Ureter (tissue), 1 donor: ENCODE measurements at regions not wholly inside any gene's neighbourhood (a gene's known extent, or its start where the extent isn't known, plus 50 kb on each side); places are given as distances from the start of the nearest gene placed in this dataset.
"Not testable (repeated sequence)": the region's sequence is repeated elsewhere in the genome, so short reads cannot be mapped to it uniquely, and the experiment has no call there.

Experiments used
- DNase-seq: peaks from one replicate; pipeline ENCODE4 v3.0.0-alpha.2; 2020; ENCODE audit warnings: low spot score
- donor health status: DM: yes; HTN: yes; CAD: no.

DNA sequence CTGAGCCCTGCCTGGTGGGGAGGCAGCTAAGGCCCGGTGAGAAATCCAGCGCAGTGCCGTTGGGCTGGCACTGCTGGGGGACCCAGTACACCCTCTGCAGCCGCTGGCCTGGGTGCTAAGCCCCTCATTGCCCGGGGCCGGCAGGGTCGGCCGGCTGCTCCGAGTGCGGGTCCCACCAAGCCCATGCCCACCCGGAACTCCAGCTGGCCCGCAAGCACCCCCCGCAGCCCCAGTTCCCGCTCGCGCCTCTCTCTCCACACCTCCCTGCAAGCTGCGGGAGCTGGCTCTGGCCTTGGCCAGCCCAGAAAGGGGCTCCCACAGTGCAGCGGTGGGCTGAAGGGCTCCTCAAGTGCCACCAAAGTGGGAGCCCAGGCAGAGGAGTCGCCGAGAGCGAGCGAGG is 225.1 kb upstream of the ANKH start:
- DNase-seq: not testable (repeated sequence)

DNA sequence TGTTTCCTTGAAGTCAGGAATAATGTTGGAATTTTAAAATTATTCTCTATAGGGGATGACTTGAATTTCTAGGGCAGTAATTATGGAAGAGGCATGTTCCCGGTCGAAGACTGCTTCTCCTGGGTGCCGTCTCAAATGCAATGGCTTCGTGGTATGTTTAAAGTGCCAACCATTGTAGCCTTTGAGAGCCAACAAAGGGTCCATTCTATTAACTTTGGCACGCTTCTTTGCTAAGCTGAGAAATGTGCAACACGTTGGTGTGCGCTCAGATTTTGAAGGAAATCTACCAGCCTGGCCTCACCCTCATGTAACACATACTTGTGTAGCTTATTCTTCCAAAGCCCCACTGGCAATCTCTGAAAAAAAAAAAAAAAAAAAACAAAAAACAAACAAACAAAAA is 221.2 kb upstream of the ANKH start:
- no peak for DNase-seq

DNA sequence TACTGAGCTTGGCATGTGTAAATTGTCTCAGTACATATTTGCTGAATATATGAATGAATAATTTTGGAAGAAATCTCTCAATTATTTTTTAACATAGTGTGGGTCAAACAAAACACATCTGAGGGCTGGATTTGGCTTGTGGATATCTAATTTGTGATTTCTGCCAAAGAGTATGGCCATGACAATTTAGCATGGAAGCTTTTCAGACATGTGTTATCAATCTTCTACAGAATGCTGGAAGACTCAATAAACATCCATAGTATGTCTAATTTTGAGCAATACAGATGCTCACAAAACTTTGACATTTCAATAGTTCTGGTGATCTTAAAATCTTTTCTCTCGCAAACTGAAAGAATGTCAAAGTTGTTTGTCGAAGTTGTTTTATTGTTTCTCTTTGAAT is 214.1 kb upstream of the ANKH start:
- DNase-seq: no peak

DNA sequence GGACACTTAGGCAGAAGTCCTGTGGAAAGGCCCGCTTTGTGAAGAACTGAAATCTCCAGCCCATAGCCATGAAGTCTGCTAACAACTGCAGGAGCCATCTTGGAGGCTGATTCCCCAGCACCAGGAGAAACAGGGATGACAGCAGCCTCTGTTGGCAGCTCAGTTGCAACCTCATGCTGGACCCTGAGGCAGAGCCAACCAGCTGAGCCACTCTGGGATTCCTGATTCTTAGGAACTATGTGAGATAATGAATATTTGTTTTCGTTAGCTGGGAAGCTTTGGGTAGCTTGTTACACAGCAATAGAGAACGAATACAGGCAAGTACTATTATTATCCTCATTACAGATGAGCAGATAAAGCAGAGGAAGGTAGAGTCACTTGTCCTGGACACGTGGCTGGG is 210.5 kb upstream of the ANKH start:
- DNase-seq: no peak

DNA sequence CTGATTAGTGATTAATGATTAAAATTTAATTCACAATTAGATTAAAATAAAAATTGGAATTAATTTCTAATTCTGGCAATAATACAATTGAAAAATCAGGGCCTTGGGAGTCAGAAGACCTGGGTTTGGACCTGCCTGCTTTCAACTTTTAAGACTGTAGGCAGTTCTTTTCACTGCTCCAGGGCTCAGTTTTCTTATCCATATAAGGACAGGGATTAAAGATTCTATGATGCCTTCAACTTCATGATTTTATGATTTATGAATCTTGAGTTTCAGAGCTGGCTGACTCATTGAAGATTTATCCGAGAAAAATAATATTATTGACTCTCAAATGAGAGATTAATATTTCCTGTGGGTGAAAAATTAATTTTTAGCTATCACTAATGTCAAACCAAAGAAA is 208.6 kb upstream of the ANKH start:
- DNase-seq: no peak

DNA sequence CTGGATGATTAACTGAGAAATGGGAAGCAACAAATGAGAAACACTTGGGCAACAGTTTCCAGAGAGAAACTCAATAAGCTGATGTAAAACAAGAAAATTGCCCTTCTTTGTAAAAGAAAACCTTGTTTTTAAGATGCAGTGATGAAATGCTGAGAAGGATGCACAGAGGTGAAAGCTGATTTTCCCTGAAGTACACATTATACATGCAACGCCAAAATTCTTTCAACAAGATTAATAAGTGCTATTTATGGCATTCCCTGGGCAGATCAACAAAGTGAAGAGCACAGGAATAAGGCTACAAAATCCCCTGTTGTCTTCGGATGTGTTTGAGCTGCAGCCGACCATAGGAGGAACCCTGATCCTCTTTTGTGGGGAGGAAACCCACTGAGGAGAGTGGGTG is 208.0 kb upstream of the ANKH start:
- DNase-seq: no peak

DNA sequence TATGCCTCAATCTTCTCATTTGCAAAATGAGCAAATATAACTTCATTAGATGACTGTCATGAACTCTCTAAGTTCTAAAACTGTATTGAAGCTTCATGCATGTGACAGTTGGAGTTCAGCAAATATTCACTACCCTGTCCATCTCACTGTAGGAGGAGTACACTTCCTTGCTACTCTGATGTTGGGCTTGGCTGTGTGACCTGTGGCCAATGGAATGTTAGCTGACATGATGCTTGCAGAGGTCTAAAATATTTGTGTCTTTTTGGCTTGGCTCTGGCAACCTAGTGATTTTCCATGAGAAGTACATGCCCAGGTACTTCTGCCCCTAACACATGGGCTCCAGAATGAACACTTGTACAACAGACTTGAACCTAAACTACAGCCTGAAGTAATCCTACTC is 203.1 kb upstream of the ANKH start:
- DNase-seq: no peak

DNA sequence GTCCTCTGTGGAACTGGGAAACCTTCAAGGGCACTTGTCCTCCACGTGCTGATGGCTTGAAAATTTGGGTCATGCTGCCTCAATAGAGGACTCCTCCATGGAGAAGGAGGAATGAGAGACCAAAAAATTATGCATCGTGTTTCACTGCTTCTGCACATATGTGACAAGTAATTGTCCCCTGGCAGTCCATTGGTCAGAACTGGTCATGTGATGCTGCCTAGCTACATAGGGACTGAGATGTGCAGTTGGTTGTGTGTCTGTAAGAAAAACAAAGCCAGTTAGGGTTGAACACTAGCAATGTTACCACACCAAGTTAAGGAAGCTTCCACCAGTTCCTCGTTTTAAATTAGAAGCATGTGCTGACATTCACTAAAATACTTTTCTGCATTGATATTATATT is 201.9 kb upstream of the ANKH start:
- DNase-seq: no peak

DNA sequence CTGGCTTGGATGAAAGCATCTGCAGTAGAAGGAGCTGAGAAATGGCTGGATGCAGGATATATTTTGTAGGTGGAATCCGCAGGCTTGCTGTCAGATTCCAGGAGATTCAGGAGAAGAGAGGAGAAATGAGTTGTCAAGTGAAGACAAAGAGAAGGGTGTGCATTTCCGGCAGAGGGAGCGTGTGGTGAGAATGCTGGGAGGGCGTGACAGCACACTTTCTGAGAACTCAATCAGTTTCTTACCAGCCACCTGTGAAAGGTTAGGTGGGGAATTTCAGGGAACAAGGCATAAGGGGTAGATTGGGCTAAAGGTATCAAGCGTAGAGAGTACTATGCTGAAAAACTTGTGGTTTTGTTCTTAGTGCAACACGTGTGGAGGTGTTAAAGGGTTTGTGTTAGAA is 199.3 kb upstream of the ANKH start:
- DNase-seq: no peak

DNA sequence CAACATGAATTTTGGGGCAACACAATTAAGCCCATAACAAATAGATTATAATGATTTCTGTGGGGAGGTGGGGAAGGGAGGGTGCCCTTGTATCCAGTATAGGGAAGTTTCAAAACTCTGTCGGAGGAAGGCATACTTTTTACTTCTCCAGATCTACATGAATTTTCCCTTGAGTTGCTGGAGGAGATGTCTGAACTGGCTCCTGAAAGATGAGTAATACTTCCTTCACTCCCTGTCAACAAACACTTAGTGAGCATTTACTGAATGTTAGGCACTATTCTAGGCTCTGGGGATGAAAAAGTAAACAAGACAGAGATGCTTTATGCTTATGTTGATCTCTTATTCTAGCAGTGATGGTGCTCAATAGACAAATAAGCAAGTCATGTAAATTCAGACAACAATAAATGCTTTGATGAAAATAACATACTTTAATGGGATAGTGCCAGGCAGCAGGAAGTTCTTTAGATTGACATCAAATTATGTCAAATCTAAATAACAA is 197.9 kb upstream of the ANKH start:
- no peak for DNase-seq

DNA sequence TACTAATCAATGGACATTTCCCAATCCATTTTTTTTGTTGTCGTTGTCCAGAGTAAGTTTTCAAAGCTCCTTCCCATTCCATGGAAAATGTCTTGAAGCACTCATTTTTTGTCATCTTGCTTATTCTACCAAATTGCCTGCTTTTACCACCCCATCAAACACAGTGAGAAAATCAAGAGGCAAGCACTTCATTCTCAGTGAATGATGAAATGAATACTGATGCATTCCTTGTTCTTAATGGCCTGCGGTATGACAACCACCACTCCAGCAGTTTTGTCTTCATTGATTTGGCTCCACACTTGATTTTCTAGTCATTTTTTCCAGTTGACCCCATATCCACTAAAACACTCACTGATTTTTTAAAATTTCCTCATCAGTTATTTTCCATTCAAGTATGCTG is 193.5 kb upstream of the ANKH start:
- no peak for DNase-seq

DNA sequence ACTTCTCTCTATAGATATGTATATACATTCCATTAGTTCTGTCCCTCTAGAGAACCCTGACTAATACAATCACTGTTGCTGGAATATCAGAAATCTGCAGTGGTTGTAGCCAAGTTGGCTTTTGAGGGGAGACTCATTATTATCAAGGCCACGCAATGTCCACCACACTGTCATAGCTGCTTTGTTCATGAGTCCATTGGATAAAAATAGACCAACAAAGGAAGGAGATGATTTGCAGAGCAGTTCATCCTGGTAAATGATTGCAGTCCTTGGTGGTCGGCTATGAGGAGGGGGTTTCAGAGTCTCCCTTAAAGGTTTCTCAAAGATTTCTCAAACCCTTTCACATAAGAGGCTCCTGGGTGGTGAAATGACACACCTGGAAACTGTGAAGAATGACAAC is 192.8 kb upstream of the ANKH start:
- no peak for DNase-seq

DNA sequence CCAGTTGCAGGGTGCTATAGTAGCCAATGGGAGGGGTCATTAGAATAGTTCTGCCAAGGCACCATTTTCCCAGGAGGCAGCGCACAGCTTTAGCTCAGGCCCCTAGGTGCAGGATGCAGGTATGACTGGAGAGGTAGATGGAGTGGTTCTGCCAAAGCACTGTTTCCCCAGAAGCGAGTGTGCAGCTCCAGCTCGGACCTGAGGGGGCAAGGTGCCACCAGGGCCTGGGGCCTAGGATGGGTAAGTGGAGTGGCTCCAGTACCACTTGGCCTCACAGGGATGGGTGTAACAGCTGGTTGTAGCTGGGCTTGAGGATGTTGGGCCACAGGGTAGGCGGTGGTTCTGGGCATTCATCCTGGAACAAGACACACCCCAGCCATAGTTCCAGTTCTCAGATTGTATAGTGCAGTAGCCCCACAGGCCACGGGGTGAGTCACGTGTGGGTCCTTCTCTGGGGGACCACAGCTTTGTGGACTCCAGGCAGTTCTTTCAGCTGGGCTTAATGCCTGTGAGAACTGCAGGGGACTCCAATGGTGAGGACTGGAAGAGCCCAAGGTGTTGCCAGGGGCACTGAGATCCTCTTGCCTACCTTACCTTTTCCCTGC is 185.5 kb upstream of the ANKH start:
- DNase-seq: no peak

DNA sequence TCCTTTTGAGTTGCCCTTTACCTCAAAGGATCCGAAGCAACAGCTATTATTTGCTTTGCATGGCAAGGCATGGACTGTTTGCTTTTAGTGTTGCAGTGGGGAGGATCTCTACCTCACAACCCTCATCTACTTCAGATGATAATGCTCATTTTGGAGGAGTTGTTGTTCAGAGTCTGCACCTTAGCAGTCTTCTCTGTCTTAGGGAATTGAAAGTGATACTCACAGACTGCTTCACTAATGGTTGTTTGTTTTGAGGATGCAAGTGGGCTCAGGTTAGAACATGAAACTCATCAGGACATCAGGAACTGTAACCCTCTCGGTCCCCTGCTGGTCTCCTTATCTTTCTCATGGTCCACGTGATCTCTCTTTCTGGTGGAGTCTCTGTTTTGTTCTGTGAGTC is 172.9 kb upstream of the ANKH start:
- no peak for DNase-seq

DNA sequence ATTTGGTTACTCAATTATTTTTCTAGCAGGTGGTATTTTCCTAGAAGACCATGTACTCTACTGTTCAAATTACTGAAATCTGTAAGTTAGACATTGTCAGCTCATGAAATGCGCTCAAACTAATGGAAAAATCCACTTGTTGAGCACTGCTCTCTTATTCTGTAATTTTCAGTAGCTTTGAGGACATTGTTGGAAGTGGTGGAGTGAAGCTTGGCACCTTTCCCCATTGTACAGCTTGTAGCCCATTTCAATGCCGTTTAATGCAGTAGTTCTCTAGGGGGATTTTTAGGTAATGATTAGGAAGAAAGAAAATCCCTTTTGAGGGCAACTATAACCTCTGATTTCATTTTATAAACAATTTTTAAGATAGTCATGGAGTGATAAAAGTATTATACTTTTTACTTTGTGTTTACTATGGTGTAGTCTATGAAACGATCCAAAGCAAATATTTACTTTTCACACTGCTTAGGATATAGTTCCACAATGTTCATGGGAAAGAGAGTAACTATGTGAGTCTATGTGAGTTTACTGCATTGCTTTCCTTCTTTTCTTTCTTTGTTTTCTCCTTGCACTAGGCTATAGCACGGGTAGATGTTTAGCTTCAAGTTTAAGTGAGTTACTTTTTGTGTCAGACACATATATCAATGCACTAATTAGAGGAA is 165.8 kb upstream of the ANKH start:
- DNase-seq: no peak

DNA sequence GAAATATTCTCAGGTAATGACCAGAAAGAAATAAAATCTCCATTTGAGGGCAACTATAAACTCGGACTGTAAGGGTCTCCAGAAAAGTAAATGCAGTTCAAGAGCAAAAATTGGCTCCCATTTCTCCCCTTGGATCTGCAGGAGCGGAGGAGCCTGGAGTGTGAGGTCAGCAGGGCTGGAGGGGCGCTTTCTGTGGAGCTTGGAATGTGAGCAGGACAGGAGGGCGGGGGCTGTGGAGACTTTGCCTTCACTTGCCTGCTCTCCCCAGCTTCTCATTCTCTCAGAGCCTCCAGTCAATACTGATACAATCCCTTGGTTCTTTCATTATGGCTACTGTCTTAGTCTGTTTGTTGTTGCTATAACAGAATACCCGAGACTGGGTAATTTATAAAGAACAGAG is 162.8 kb upstream of the ANKH start:
- DNase-seq: no peak

DNA sequence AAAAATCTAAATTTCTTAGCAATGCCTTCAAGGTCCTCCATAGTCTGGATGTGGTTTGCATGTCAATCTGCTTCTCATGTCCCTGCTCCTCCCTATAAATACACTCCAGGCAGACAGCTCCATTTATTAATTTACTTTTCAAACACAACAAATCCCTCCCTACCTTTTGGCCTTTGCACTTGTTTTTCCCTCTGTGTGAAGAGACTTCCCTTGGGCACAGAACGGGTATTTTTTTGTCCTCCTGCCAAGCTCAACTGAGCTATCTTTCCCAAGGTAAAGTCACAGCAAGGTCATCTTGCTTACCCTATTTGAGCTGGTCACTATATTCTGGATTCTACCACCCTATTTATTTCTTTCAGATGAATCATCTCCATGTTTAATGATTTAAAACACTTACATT is 159.6 kb upstream of the ANKH start:
- no peak for DNase-seq

DNA sequence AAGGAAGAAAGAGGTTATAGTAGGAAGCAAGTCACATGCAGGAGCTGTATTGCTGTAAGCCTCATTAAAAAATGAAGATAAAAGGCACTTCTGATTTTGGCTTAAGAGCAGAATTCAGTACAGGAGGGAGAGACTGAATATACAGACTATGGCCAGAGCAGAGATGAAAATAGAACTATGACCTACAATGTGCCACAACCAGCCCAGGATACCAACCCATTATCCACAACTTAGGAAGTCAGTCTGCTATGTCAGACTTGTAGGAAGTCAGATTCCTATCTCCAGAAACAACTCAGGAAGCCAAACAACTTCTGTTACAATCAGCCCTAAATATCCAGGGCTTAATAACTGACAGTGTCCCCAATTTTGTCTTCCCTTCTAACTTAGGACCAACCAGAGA is 156.2 kb upstream of the ANKH start:
- no peak for DNase-seq

DNA sequence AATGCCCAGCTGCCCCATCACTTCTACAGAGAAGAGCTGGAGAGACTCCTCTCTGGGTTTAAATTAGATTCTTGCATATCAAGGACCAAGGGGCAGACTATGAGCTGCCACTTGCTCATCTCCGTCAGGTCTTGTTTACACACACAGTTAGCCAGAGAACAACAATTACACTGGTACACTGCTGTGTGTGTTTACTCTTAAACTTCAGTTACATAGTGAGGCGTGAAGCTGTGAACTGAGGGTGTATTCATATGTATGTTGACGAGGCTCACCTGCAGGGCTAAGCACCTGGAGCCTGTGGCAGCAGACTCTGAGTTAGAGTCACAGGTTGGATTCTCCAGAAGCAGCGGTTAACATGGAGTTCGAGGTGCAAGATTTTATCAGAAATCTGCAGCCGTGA is 155.4 kb upstream of the ANKH start:
- no peak for DNase-seq

DNA sequence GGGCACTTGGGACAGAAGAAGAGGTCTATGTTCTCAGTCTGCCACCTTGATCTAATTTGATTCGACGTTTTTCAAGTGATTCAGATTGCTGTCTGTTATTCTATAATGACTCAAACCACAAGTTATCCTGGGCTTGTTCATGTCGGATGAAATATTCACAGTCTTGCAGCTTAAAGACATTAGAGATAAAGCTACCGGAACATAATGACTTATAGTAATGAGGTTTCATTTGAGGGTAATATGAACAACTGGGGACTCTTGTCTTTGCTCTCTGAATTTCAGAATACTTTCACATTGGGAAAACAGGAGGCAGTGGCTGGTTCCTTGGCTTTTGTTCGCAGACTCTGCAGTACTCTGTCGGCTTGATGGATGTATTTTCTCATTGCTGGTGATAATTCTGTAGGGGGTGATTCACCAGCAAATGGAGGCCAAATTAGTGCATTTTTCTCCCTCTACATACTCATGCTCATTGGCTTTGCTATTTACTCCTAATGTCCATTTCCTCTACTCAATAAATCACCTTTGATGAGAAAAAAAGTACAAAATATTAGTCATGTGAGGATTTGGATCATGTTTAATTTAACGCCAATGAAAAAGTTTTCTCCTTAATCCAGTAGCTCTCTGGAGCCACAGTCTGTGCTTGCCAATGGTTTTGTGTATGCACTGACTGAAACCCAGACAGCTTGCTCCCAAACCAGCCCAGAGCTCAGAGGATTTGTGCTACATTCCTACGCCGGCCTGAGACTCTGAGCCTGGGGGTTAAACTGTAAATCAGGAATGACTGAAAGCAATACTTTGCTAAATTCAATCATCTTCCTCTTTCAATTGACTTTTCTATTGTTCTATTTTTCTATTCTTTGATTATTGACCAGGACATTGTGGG is 154.7 kb upstream of the ANKH start:
- no peak for DNase-seq

DNA sequence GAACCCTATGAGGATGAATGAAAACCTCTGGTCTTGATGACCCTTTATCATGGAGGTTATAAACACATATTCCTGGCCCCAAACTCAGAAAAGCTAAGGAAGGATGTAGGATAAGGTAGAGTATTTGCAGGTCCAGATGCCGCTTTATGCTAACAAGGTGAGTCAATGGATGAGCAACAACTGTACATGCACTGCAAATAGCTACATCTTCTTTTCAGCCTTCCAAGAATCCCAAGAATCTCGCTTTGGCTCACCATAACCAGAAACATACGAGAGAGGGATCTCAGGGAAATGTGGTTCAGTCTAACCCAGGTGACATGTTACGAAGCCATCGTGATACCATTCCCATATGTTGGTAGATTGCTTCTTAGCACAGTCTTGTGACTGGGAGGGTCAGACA is 152.3 kb upstream of the ANKH start:
- no peak for DNase-seq

DNA sequence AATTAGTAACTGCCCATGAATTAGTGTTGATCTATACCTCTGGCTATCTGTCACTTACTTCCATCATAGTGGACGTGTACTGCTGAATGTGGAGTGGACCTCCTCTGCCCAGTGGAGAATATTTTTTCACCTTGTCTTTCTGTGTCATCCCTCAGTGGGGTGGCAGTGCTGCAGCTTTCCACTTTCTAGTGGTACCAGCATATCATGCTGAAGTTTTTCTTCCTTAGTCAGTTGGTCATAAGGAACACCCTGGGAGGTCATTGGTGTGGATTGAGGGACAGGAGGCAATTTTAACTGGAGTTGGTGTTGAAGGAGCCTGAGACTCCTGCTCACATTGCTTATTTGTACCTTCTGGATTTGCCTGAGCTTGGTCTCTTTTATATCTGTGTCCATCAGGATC is 151.7 kb upstream of the ANKH start:
- DNase-seq: no peak
